GM13977 (cell line): ENCODE measurements at regions not wholly inside any gene's neighbourhood (a gene's known extent, or its start where the extent isn't known, plus 50 kb on each side); places are given as distances from the start of the nearest gene placed in this dataset.
"Not testable (repeated sequence)": the region's sequence is repeated elsewhere in the genome, so short reads cannot be mapped to it uniquely, and the experiment has no call there.

Experiments used
- DNase-seq: peaks from one replicate; pipeline ENCODE4 v3.0.0; 2012; ENCODE audit warnings: low spot score
- in situ Hi-C: fragments of 300-500 bp; cut with MboI; formaldehyde crosslinking; loops from one replicate; pipeline ENCODE4 v1.12.0; 2022; ENCODE audit warnings: low sequenced_read_pairs, low pct_unique_long_range_greater_than_20kb, mixed read lengths, inconsistent platforms; ENCODE audit not compliant: unreplicated experiment
- TF ChIP-seq, protein P1 (sequence below): IDR thresholded peaks from 2 replicates; pipeline ENCODE4 v1.5.1; 2012; ENCODE audit warnings: mild to moderate bottlenecking, control low read depth; ENCODE audit not compliant: insufficient read depth; ENCODE audit errors: extremely low read depth, missing control alignments

DNA sequence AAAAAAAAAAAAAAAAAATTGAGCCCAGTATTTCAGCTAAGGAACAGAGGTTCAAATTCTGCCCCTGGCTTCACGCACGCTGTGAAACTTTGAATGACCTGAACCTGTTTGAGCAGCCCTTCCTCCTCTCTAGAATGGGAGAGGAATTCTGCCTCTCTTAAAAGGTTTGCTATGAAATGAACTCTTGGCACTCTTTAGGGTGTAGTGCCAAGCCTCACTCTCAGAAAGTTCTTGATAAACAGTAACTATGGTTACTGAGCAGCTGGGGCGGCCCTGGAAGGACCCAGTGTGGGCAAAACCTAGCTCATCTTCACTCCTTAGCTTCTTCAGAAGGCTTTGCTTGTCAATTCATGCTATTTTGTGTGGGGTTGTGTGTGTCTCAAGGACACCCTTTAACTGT is 73.7 kb downstream of the GEMIN8 start:
- no peak for DNase-seq
- in situ Hi-C loops, result no loop called here
- TF ChIP-seq, protein P1, sequence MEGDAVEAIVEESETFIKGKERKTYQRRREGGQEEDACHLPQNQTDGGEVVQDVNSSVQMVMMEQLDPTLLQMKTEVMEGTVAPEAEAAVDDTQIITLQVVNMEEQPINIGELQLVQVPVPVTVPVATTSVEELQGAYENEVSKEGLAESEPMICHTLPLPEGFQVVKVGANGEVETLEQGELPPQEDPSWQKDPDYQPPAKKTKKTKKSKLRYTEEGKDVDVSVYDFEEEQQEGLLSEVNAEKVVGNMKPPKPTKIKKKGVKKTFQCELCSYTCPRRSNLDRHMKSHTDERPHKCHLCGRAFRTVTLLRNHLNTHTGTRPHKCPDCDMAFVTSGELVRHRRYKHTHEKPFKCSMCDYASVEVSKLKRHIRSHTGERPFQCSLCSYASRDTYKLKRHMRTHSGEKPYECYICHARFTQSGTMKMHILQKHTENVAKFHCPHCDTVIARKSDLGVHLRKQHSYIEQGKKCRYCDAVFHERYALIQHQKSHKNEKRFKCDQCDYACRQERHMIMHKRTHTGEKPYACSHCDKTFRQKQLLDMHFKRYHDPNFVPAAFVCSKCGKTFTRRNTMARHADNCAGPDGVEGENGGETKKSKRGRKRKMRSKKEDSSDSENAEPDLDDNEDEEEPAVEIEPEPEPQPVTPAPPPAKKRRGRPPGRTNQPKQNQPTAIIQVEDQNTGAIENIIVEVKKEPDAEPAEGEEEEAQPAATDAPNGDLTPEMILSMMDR, result no peak

- in situ Hi-C loops, result no loop called here
- no peak for DNase-seq
- TF ChIP-seq, protein P1, result no peak
Measured at GRCh38 chrX:13955095-13955647, 74.5 kb downstream of the GEMIN8 start.

DNA sequence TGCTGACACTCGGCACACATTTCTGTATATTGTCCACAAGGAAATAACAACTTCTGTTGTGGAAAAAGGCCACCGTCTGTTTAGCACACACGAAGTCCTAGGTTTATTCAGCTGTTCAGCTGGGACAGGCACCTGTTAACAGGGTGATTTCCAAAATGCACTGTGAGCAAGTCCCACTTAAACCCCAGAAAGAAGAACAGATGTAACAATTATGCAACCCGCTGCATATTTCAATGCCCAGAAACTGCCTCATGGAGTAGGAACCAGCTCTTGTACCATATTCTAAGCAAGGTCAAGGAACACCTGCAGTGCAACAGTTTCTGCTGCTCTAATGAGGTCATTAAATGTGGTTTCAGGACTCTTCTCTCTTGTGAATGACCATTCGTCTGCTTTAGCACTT is 77.1 kb downstream of the GEMIN8 start:
- no peak for DNase-seq
- in situ Hi-C loops, result no loop called here
- TF ChIP-seq, protein P1, result no peak

DNA sequence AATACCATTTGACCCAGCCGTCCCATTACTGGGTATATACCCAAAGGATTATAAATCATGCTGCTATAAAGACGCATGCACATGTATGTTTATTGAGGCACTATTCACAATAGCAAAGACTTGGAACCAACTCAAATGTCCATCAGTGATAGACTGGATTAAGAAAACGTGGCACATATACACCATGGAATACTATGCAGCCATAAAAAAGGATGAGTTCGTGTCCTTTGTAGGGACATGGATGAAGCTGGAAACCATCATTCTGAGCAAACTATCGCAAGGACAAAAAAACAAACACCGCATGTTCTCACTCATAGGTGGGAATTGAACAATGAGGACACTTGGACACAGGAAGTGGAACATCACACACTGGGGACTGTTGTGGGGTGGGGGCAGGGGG is 83.5 kb downstream of the GEMIN8 start:
- in situ Hi-C loops, DNase-seq: not testable (repeated sequence)

DNA sequence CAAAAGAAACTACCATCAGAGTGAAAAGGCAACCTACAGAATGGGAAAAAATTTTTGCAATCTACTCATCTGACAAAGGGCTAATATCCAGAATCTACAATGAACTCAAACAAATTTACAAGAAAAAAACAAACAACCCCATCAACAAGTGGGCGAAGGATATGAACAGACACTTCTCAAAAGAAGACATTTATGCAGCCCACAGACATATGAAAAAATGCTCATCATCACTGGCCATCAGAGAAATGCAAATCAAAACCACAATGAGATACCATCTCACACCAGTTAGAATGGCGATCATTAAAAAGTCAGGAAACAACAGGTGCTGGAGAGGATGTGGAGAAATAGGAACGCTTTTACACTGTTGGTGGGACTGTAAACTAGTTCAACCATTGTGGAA is 83.9 kb downstream of the GEMIN8 start:
- DNase-seq, in situ Hi-C loops: not testable (repeated sequence)

- in situ Hi-C loops, result no loop called here
- DNase-seq, result no peak
- TF ChIP-seq, protein P1, result no peak
Measured at GRCh38 chrX:13940671-13941070, 89.0 kb downstream of the GEMIN8 start.

- TF ChIP-seq, protein P1, result no peak
- in situ Hi-C loops, result no loop called here
- DNase-seq, result no peak
Measured at GRCh38 chrX:13939741-13940597, 89.7 kb downstream of the GEMIN8 start.
